ENCODE measurements at regions not wholly inside any gene's neighbourhood (a gene's known extent, or its start where the extent isn't known, plus 50 kb on each side); places are given as distances from the start of the nearest gene placed in this dataset.

GRCh38 chr5:159765760-159766517, 150.3 kb upstream of the ADRA1B start:
- DNase-seq (ENCODE audit: low read depth), result no peak
- TF ChIP-seq CTCF (IDR thresholded peaks at IDR 0.05; ENCODE audit: control insufficient read depth, insufficient read depth, low read depth, low read length, missing control alignments), result no peak
- H3K4me3 ChIP-seq (ENCODE audit: control insufficient read depth, low read depth, low read length), result no peak overlapping the region

GRCh38 chr5:159768243-159768642, 148.0 kb upstream of the ADRA1B start:
- H3K4me3 ChIP-seq (ENCODE audit: control insufficient read depth, low read depth, low read length), result no peak overlapping the region
- no peak for TF ChIP-seq CTCF (IDR thresholded peaks at IDR 0.05; ENCODE audit: control insufficient read depth, insufficient read depth, low read depth, low read length, missing control alignments)

GRCh38 chr5:159772698-159773061, 143.6 kb upstream of the ADRA1B start:
- peak overlapping the region; percentile 18 for H3K4me3 ChIP-seq (ENCODE audit: control insufficient read depth, low read depth, low read length)
- DNase-seq (ENCODE audit: low read depth), result no peak
- TF ChIP-seq CTCF (IDR thresholded peaks at IDR 0.05; ENCODE audit: control insufficient read depth, insufficient read depth, low read depth, low read length, missing control alignments), result no peak

More at GRCh38 chr5:159768243-159768642, 148.0 kb upstream of the ADRA1B start:
- DNase-seq (ENCODE audit: low read depth), result no peak

- peak; percentile 46 for DNase-seq (ENCODE audit: low read depth)
- H3K4me3 ChIP-seq (ENCODE audit: control insufficient read depth, low read depth, low read length), result peak overlapping the region; percentile 36
- TF ChIP-seq CTCF (IDR thresholded peaks at IDR 0.05; ENCODE audit: control insufficient read depth, insufficient read depth, low read depth, low read length, missing control alignments), result no peak
These were observed 143.0 kb upstream of the ADRA1B start for GRCh38 chr5:159773062-159773924.

DNA sequence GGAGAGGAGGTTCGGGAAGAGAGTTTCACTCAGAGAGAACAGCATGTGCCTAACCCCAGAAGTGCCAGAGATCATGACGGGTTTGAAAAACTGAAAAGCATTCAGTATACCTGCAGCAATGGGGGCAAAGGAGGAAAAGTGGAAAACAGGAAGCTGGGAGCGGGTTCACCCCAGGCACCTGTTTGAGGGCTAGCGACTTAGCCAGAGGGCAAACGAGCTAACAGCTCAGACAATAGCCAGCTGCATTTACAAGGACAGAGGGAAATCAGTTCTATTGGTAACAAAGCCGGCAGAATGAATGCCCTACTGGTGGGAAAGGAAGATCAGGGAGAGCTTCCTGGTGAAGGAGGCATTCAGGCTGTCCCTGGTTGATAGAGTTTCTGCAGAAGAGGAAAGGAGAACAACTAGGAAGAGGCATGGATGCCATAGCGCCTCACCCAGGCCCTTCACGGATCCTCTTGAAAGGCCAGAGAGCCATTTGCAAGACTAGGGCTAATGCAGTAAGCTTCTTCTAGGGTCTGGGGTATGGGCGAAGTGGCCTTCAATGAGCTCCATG, 141.7 kb upstream of the ADRA1B start:
- no peak overlapping the region for H3K4me3 ChIP-seq (ENCODE audit: control insufficient read depth, low read depth, low read length)
- no peak for DNase-seq (ENCODE audit: low read depth)
- no peak for TF ChIP-seq CTCF (IDR thresholded peaks at IDR 0.05; ENCODE audit: control insufficient read depth, insufficient read depth, low read depth, low read length, missing control alignments)

- no peak for TF ChIP-seq CTCF (IDR thresholded peaks at IDR 0.05; ENCODE audit: control insufficient read depth, insufficient read depth, low read depth, low read length, missing control alignments)
- no peak overlapping the region for H3K4me3 ChIP-seq (ENCODE audit: control insufficient read depth, low read depth, low read length)
These were observed 140.4 kb upstream of the ADRA1B start for GRCh38 chr5:159775890-159776289.

More at GRCh38 chr5:159775890-159776289, 140.4 kb upstream of the ADRA1B start:
- no peak for DNase-seq (ENCODE audit: low read depth)
